ENCODE measurements at regions not wholly inside any gene's neighbourhood (a gene's known extent, or its start where the extent isn't known, plus 50 kb on each side); places are given as distances from the start of the nearest gene placed in this dataset.
"Not testable (repeated sequence)": the region's sequence is repeated elsewhere in the genome, so short reads cannot be mapped to it uniquely, and the experiment has no call there.

DNA sequence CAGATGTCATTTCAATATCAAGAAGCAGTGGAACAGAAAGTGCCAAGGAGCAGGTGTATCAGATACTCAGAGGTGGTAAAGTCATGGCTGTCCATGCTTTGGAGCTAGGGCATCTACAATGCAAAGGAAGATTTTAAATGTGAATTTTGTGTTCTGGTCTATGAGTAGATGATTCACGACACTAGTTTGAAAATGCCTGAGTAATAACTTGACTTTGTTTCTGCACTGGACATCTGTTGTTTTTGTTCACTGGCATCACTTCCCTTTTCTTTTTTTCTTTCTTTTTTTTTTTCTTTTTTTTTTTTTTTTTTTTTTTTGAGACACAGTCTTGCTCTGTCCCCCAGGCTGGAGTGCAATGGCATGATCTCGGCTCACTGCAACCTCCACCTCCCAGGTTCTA is 460.7 kb upstream of the PAPPA start:
- TF ChIP-seq, protein P1, sequence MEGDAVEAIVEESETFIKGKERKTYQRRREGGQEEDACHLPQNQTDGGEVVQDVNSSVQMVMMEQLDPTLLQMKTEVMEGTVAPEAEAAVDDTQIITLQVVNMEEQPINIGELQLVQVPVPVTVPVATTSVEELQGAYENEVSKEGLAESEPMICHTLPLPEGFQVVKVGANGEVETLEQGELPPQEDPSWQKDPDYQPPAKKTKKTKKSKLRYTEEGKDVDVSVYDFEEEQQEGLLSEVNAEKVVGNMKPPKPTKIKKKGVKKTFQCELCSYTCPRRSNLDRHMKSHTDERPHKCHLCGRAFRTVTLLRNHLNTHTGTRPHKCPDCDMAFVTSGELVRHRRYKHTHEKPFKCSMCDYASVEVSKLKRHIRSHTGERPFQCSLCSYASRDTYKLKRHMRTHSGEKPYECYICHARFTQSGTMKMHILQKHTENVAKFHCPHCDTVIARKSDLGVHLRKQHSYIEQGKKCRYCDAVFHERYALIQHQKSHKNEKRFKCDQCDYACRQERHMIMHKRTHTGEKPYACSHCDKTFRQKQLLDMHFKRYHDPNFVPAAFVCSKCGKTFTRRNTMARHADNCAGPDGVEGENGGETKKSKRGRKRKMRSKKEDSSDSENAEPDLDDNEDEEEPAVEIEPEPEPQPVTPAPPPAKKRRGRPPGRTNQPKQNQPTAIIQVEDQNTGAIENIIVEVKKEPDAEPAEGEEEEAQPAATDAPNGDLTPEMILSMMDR (IDR thresholded peaks at IDR 0.05): not testable (repeated sequence)
- TF ChIP-seq POLR2AphosphoS5 (IDR thresholded peaks at IDR 0.05; ENCODE audit: low read depth, low read length): not testable (repeated sequence)
